ENCODE measurements at regions not wholly inside any gene's neighbourhood (a gene's known extent, or its start where the extent isn't known, plus 50 kb on each side); places are given as distances from the start of the nearest gene placed in this dataset.

GRCh38 chr11:70720281-70720680, 322.0 kb downstream of the CTTN start:
- Histone ChIP-seq H3K27ac (no peak overlapping the region), H3K4me3 (no peak overlapping the region), H3K27me3 (no peaks in the 10 kb centered on the region), H3K36me3 (no peaks in the 10 kb centered on the region), H3K4me1 (ENCODE audit: insufficient read depth) (no peaks in the 10 kb centered on the region), H3K9me3 (no peaks in the 10 kb centered on the region)
- TF ChIP-seq POLR2A (IDR thresholded peaks at IDR 0.05) = no peak
- no peak for TF ChIP-seq CTCF (IDR thresholded peaks at IDR 0.05)
- no peak for TF ChIP-seq EP300 (IDR thresholded peaks at IDR 0.05)
- WGBS, 3 donors = 59 to 76% (median 69%) methylated on average over 5 of the region's 5 CpGs
- no peak for DNase-seq
- intact Hi-C loops (cut with DNase I) = no loop called here

GRCh38 chr11:70721006-70721405, 322.7 kb downstream of the CTTN start:
- Histone ChIP-seq H3K4me3 (no peak overlapping the region), H3K36me3 (no peaks in the 10 kb centered on the region), H3K9me3 (no peaks in the 10 kb centered on the region), H3K27ac (no peak overlapping the region), H3K27me3 (no peaks in the 10 kb centered on the region), H3K4me1 (ENCODE audit: insufficient read depth) (no peaks in the 10 kb centered on the region)
- 76 to 80% (median 79%) methylated on average over 12 of the region's 12 CpGs for WGBS, 3 donors
- intact Hi-C loops (cut with DNase I) = no loop called here
- TF ChIP-seq POLR2A (IDR thresholded peaks at IDR 0.05) = no peak
- TF ChIP-seq EP300 (IDR thresholded peaks at IDR 0.05) = no peak
- TF ChIP-seq CTCF (IDR thresholded peaks at IDR 0.05) = no peak
- no peak for DNase-seq

GRCh38 chr11:70725278-70725677, 326.9 kb downstream of the CTTN start:
- Histone ChIP-seq H3K36me3 (no peaks in the 10 kb centered on the region), H3K4me1 (ENCODE audit: insufficient read depth) (no peaks in the 10 kb centered on the region), H3K27ac (no peak overlapping the region), H3K4me3 (no peak overlapping the region), H3K27me3 (no peaks in the 10 kb centered on the region), H3K9me3 (no peaks in the 10 kb centered on the region)
- no peak for TF ChIP-seq POLR2A (IDR thresholded peaks at IDR 0.05)
- TF ChIP-seq EP300 (IDR thresholded peaks at IDR 0.05) = no peak
- no peak for TF ChIP-seq CTCF (IDR thresholded peaks at IDR 0.05)
- intact Hi-C loops (cut with DNase I) = no loop called here
- WGBS, 3 donors = 78 to 85% (median 84%) methylated on average over 10 of the region's 10 CpGs
- DNase-seq = no peak

- no peaks in the 10 kb centered on the region for H3K27me3 ChIP-seq
- no peaks in the 10 kb centered on the region for H3K36me3 ChIP-seq
- WGBS, 3 donors = 44 to 52% (median 45%) methylated on average over 7 of the region's 7 CpGs
- no peak overlapping the region for H3K4me3 ChIP-seq
- intact Hi-C loops (cut with DNase I) = no loop called here
- no peaks in the 10 kb centered on the region for H3K4me1 ChIP-seq (ENCODE audit: insufficient read depth)
- H3K9me3 ChIP-seq = no peaks in the 10 kb centered on the region
- no peak for DNase-seq
- H3K27ac ChIP-seq = no peak overlapping the region
- TF ChIP-seq EP300 (IDR thresholded peaks at IDR 0.05) (no peak), POLR2A (IDR thresholded peaks at IDR 0.05) (no peak), CTCF (IDR thresholded peaks at IDR 0.05) (no peak)
Measured at GRCh38 chr11:70725739-70726138, 327.4 kb downstream of the CTTN start.

GRCh38 chr11:70727021-70727420, 328.7 kb downstream of the CTTN start:
- Histone ChIP-seq H3K4me3 (no peak overlapping the region), H3K27me3 (no peaks in the 10 kb centered on the region), H3K9me3 (no peaks in the 10 kb centered on the region), H3K27ac (no peak overlapping the region), H3K4me1 (ENCODE audit: insufficient read depth) (no peaks in the 10 kb centered on the region), H3K36me3 (no peaks in the 10 kb centered on the region)
- intact Hi-C loops (cut with DNase I) = no loop called here
- 90 to 92% (median 90%) methylated on average over 5 of the region's 5 CpGs for WGBS, 3 donors
- no peak for DNase-seq
- TF ChIP-seq POLR2A (IDR thresholded peaks at IDR 0.05) (no peak), CTCF (IDR thresholded peaks at IDR 0.05) (no peak), EP300 (IDR thresholded peaks at IDR 0.05) (no peak)

Data from ovary (tissue), 7 donors.